Uterus (tissue), 3 donors: ENCODE measurements at regions not wholly inside any gene's neighbourhood (a gene's known extent, or its start where the extent isn't known, plus 50 kb on each side); places are given as distances from the start of the nearest gene placed in this dataset.

Experiments used
- DNase-seq, 2 donors: peaks; one replicate each; pipeline ENCODE4 v3.0.0-alpha.2; 2019 to 2020
- H3K27ac ChIP-seq, 2 donors: fragments of 200-600 bp; sonication (generic); 1 replicate in 1 of 2; 2 replicates in 1 of 2; pipeline ENCODE4 v1.5.1; 2016 to 2018
- H3K27me3 ChIP-seq, 2 donors: fragments of 200-600 bp; sonication (generic); one replicate each; pipeline ENCODE4 v1.5.1; 2018 to 2019; ENCODE audit warnings: control low read depth in 1 of 2
- H3K36me3 ChIP-seq, 2 donors: fragments of 200-600 bp; sonication (generic); one replicate each; pipeline ENCODE4 v1.5.1; 2019; ENCODE audit warnings: control low read depth in 1 of 2
- H3K4me1 ChIP-seq, 2 donors: fragments of 200-600 bp; sonication (generic); one replicate each; pipeline ENCODE4 v1.5.1; 2018 to 2019; ENCODE audit warnings: control low read depth in 1 of 2
- H3K4me3 ChIP-seq, 2 donors: fragments of 200-600 bp; sonication (generic); 1 replicate in 1 of 2; 2 replicates in 1 of 2; pipeline ENCODE4 v1.5.1; 2018 to 2019; ENCODE audit warnings: mild to moderate bottlenecking in 1 of 2
- H3K9me3 ChIP-seq, 2 donors: fragments of 200-600 bp; sonication (generic); one replicate each; pipeline ENCODE4 v1.5.1; 2019; ENCODE audit warnings: control low read depth in 1 of 2
- CTCF ChIP-seq, 4 experiments: fragments of 200-600 bp in 2 of 4; fragments of 450-650 bp in 2 of 4; sonication (generic) in 2 of 4; IDR thresholded peaks; one replicate each; pipeline ENCODE4 v1.5.1; 2016 to 2019; ENCODE audit warnings: antibody characterized with exemption in 4 of 4, mild to moderate bottlenecking in 2 of 4, moderate library complexity in 1 of 4
- POLR2A ChIP-seq, 2 donors: fragments of 450-650 bp; IDR thresholded peaks; one replicate each; pipeline ENCODE4 v1.6.1; 2016; ENCODE audit warnings: antibody characterized with exemption in 2 of 2, mild to moderate bottlenecking in 1 of 2, moderate library complexity in 1 of 2
- intact Hi-C: fragments of 100-400 bp; cut with DNase I; formaldehyde crosslinking; loops from one replicate; pipeline ENCODE4 v1.15.1; 2023; ENCODE audit warnings: low total_unique reads
- donor health status: DM: yes; HTN: yes; CAD: no.

GRCh38 chr3:115388811-115389210, 234.5 kb upstream of the GAP43 start:
- no peak overlapping the region for H3K4me3 ChIP-seq
- intact Hi-C loops, result no loop called here
- H3K9me3 ChIP-seq, result no peaks in the 10 kb centered on the region
- H3K36me3 ChIP-seq, result no peaks in the 10 kb centered on the region
- H3K27me3 ChIP-seq, result no peaks in the 10 kb centered on the region
- DNase-seq, result no peak
- no peaks in the 10 kb centered on the region for H3K4me1 ChIP-seq
- H3K27ac ChIP-seq, result no peak overlapping the region
- no peak for TF ChIP-seq CTCF (IDR thresholded peaks at IDR 0.05)
- no peak for TF ChIP-seq POLR2A (IDR thresholded peaks at IDR 0.05)

- Histone ChIP-seq H3K4me3 (no peak overlapping the region), H3K36me3 (no peaks in the 10 kb centered on the region), H3K27ac (no peak overlapping the region), H3K9me3 (no peaks in the 10 kb centered on the region), H3K4me1 (no peaks in the 10 kb centered on the region), H3K27me3 (no peaks in the 10 kb centered on the region)
- TF ChIP-seq CTCF (IDR thresholded peaks at IDR 0.05) (no peak), POLR2A (IDR thresholded peaks at IDR 0.05) (no peak)
- DNase-seq, result no peak
- intact Hi-C loops, result no loop called here
Observed at GRCh38 chr3:115396801-115397200, 226.5 kb upstream of the GAP43 start.

- Histone ChIP-seq H3K9me3 (no peaks in the 10 kb centered on the region), H3K27me3 (no peaks in the 10 kb centered on the region), H3K4me1 (no peaks in the 10 kb centered on the region), H3K4me3 (no peak overlapping the region), H3K36me3 (no peaks in the 10 kb centered on the region), H3K27ac (no peak overlapping the region)
- intact Hi-C loops, result no loop called here
- TF ChIP-seq POLR2A (IDR thresholded peaks at IDR 0.05) (no peak), CTCF (IDR thresholded peaks at IDR 0.05) (no peak)
- DNase-seq, result no peak
Observed at GRCh38 chr3:115397433-115397832, 225.9 kb upstream of the GAP43 start.

GRCh38 chr3:115398506-115398905, 224.8 kb upstream of the GAP43 start:
- intact Hi-C loops, result no loop called here
- DNase-seq, result no peak
- no peaks in the 10 kb centered on the region for H3K27me3 ChIP-seq
- no peak overlapping the region for H3K27ac ChIP-seq
- no peaks in the 10 kb centered on the region for H3K4me1 ChIP-seq
- H3K36me3 ChIP-seq, result no peaks in the 10 kb centered on the region
- no peaks in the 10 kb centered on the region for H3K9me3 ChIP-seq
- H3K4me3 ChIP-seq, result no peak overlapping the region
- TF ChIP-seq CTCF (IDR thresholded peaks at IDR 0.05), result no peak
- TF ChIP-seq POLR2A (IDR thresholded peaks at IDR 0.05), result no peak

GRCh38 chr3:115399750-115400149, 223.6 kb upstream of the GAP43 start:
- Histone ChIP-seq H3K27me3 (no peaks in the 10 kb centered on the region), H3K36me3 (no peaks in the 10 kb centered on the region), H3K4me3 (no peak overlapping the region), H3K27ac (no peak overlapping the region), H3K4me1 (no peaks in the 10 kb centered on the region), H3K9me3 (no peaks in the 10 kb centered on the region)
- no peak for DNase-seq
- intact Hi-C loops, result no loop called here
- no peak for TF ChIP-seq POLR2A (IDR thresholded peaks at IDR 0.05)
- TF ChIP-seq CTCF (IDR thresholded peaks at IDR 0.05), result no peak
